IgD-negative memory B cell (primary cell): ENCODE measurements at regions not wholly inside any gene's neighbourhood (a gene's known extent, or its start where the extent isn't known, plus 50 kb on each side); places are given as distances from the start of the nearest gene placed in this dataset.

Source experiments
- H3K27ac Mint-ChIP-seq, 3 donors: one replicate each; pipeline ENCODE4 v1.8.0; 2020 to 2022; ENCODE audit warnings: mild to moderate bottlenecking in 3 of 3, mixed read lengths in 3 of 3, moderate library complexity in 1 of 3
- H3K27me3 Mint-ChIP-seq: one replicate; pipeline ENCODE4 v1.8.0; 2021; ENCODE audit warnings: mixed read lengths
- H3K36me3 Mint-ChIP-seq: one replicate; pipeline ENCODE4 v1.8.0; 2020; ENCODE audit warnings: mild to moderate bottlenecking, mixed read lengths
- H3K4me1 Mint-ChIP-seq, 3 donors: one replicate each; pipeline ENCODE4 v1.8.0; 2020 to 2022; ENCODE audit warnings: mixed read lengths in 3 of 3, mild to moderate bottlenecking in 1 of 3
- H3K4me3 Mint-ChIP-seq, 4 donors: one replicate each; pipeline ENCODE4 v1.8.0; 2020 to 2022; ENCODE audit warnings: mild to moderate bottlenecking in 4 of 4, mixed read lengths in 4 of 4, moderate library complexity in 3 of 4
- H3K9me3 Mint-ChIP-seq, 3 donors: one replicate each; pipeline ENCODE4 v1.8.0; 2020 to 2021; ENCODE audit warnings: mixed read lengths in 3 of 3, mild to moderate bottlenecking in 1 of 3

GRCh38 chr10:31730776-31731175 lies 197.9 kb downstream of the ARHGAP12 start:
- peaks cover 2 to 4% (median 4%) of the 10 kb centered on the region in 3 donors for H3K9me3 Mint-ChIP-seq
- no peak overlapping the region for H3K27ac Mint-ChIP-seq
- H3K27me3 Mint-ChIP-seq: peaks cover 5% of the 10 kb centered on the region
- no peaks in the 10 kb centered on the region for H3K36me3 Mint-ChIP-seq
- no peak overlapping the region for H3K4me3 Mint-ChIP-seq
- H3K4me1 Mint-ChIP-seq: no peaks in the 10 kb centered on the region

- Mint-ChIP-seq H3K9me3 (peaks cover 0 to 2% (median 2%) of the 10 kb centered on the region in 3 donors), H3K36me3 (no peaks in the 10 kb centered on the region), H3K27me3 (peaks cover 11% of the 10 kb centered on the region), H3K27ac (no peak overlapping the region), H3K4me1 (no peaks in the 10 kb centered on the region), H3K4me3 (no peak overlapping the region)
Observed at GRCh38 chr10:31728698-31729224, 199.9 kb downstream of the ARHGAP12 start.

GRCh38 chr10:31725436-31725835 lies 203.2 kb downstream of the ARHGAP12 start:
- Mint-ChIP-seq H3K4me3 (no peak overlapping the region), H3K4me1 (no peaks in the 10 kb centered on the region), H3K27me3 (peaks cover 13% of the 10 kb centered on the region), H3K27ac (no peak overlapping the region), H3K36me3 (peaks cover 2% of the 10 kb centered on the region), H3K9me3 (peaks cover 0 to 2% (median 2%) of the 10 kb centered on the region in 3 donors)

- Mint-ChIP-seq H3K4me1 (no peaks in the 10 kb centered on the region), H3K4me3 (no peak overlapping the region), H3K27me3 (peaks cover 13% of the 10 kb centered on the region), H3K27ac (no peak overlapping the region), H3K9me3 (peaks cover 0 to 2% (median 2%) of the 10 kb centered on the region in 3 donors), H3K36me3 (peaks cover 2% of the 10 kb centered on the region)
Observed at GRCh38 chr10:31724296-31724695, 204.3 kb downstream of the ARHGAP12 start.

- H3K4me3 Mint-ChIP-seq: no peak overlapping the region
- no peak overlapping the region for H3K27ac Mint-ChIP-seq
- peaks cover 9% of the 10 kb centered on the region for H3K27me3 Mint-ChIP-seq
- H3K36me3 Mint-ChIP-seq: peaks cover 2% of the 10 kb centered on the region
- H3K4me1 Mint-ChIP-seq: no peaks in the 10 kb centered on the region
- peaks cover 0 to 3% (median 0%) of the 10 kb centered on the region in 3 donors for H3K9me3 Mint-ChIP-seq
Observed at GRCh38 chr10:31723106-31723750, 205.4 kb downstream of the ARHGAP12 start.

GRCh38 chr10:31721096-31721495 lies 207.5 kb downstream of the ARHGAP12 start:
- Mint-ChIP-seq H3K27ac (peak overlapping the region in 1 of 3 donors; percentile 84), H3K36me3 (peaks cover 4% of the 10 kb centered on the region), H3K4me3 (no peak overlapping the region), H3K4me1 (no peaks in the 10 kb centered on the region), H3K27me3 (peaks cover 9% of the 10 kb centered on the region), H3K9me3 (peaks cover 0 to 3% (median 0%) of the 10 kb centered on the region in 3 donors)

GRCh38 chr10:31720546-31720945 lies 208.1 kb downstream of the ARHGAP12 start:
- Mint-ChIP-seq H3K36me3 (peaks cover 4% of the 10 kb centered on the region), H3K4me3 (no peak overlapping the region), H3K27ac (peak overlapping the region in 1 of 3 donors; percentile 84), H3K27me3 (peaks cover 8% of the 10 kb centered on the region), H3K4me1 (peaks cover 0 to under 1% (median under 1%) of the 10 kb centered on the region in 3 donors), H3K9me3 (peaks cover 0 to 3% (median 0%) of the 10 kb centered on the region in 3 donors)

GRCh38 chr10:31709476-31709875 lies 219.2 kb downstream of the ARHGAP12 start:
- peaks cover 22 to 30% (median 25%) of the 10 kb centered on the region in 3 donors for H3K4me1 Mint-ChIP-seq
- peaks cover 7 to 19% (median 18%) of the 10 kb centered on the region in 3 donors for H3K9me3 Mint-ChIP-seq
- no peak overlapping the region for H3K4me3 Mint-ChIP-seq
- H3K36me3 Mint-ChIP-seq: peaks cover 10% of the 10 kb centered on the region
- no peaks in the 10 kb centered on the region for H3K27me3 Mint-ChIP-seq
- H3K27ac Mint-ChIP-seq: no peak overlapping the region

GRCh38 chr10:31709028-31709427 lies 219.6 kb downstream of the ARHGAP12 start:
- Mint-ChIP-seq H3K36me3 (peaks cover 10% of the 10 kb centered on the region), H3K4me1 (peaks cover 22 to 32% (median 25%) of the 10 kb centered on the region in 3 donors), H3K27ac (no peak overlapping the region), H3K9me3 (peaks cover 7 to 19% (median 18%) of the 10 kb centered on the region in 3 donors), H3K27me3 (no peaks in the 10 kb centered on the region), H3K4me3 (peak overlapping the region in 1 of 4 donors; percentile 13)

- Mint-ChIP-seq H3K4me3 (peak overlapping the region in 2 of 4 donors; percentile 13 to 61), H3K27me3 (no peaks in the 10 kb centered on the region), H3K36me3 (peaks cover 10% of the 10 kb centered on the region), H3K27ac (no peak overlapping the region), H3K4me1 (peaks cover 22 to 32% (median 25%) of the 10 kb centered on the region in 3 donors), H3K9me3 (peaks cover 7 to 19% (median 18%) of the 10 kb centered on the region in 3 donors)
Observed at GRCh38 chr10:31708474-31708873, 220.2 kb downstream of the ARHGAP12 start.

- peak overlapping the region in 3 of 4 donors; percentile 67 to 94 (median 83) for H3K4me3 Mint-ChIP-seq
- H3K27ac Mint-ChIP-seq: peak overlapping the region in 2 of 3 donors; percentile 47 to 55
- peaks cover 10% of the 10 kb centered on the region for H3K36me3 Mint-ChIP-seq
Observed at GRCh38 chr10:31708046-31708445, 220.6 kb downstream of the ARHGAP12 start.

GRCh38 chr10:31707093-31708039 lies 221.3 kb downstream of the ARHGAP12 start:
- peaks cover 8% of the 10 kb centered on the region for H3K36me3 Mint-ChIP-seq
- peak overlapping the region; percentile 47 to 93 (median 59) for H3K27ac Mint-ChIP-seq
- H3K4me3 Mint-ChIP-seq: peak overlapping the region; percentile 60 to 94 (median 75)
- H3K4me1 Mint-ChIP-seq: peaks cover 24 to 35% (median 29%) of the 10 kb centered on the region in 3 donors
- peaks cover 2 to 17% (median 14%) of the 10 kb centered on the region in 3 donors for H3K9me3 Mint-ChIP-seq
- H3K27me3 Mint-ChIP-seq: no peaks in the 10 kb centered on the region

More at GRCh38 chr10:31708046-31708445, 220.6 kb downstream of the ARHGAP12 start:
- no peaks in the 10 kb centered on the region for H3K27me3 Mint-ChIP-seq
- peaks cover 22 to 32% (median 25%) of the 10 kb centered on the region in 3 donors for H3K4me1 Mint-ChIP-seq
- H3K9me3 Mint-ChIP-seq: peaks cover 7 to 19% (median 16%) of the 10 kb centered on the region in 3 donors

- Mint-ChIP-seq H3K4me3 (peak overlapping the region in 2 of 4 donors; percentile 83 to 94), H3K36me3 (peaks cover 6% of the 10 kb centered on the region), H3K4me1 (peaks cover 30 to 42% (median 36%) of the 10 kb centered on the region in 3 donors), H3K27me3 (no peaks in the 10 kb centered on the region), H3K27ac (peak overlapping the region in 2 of 3 donors; percentile 59 to 93), H3K9me3 (peaks cover 2 to 10% (median 10%) of the 10 kb centered on the region in 3 donors)
Observed at GRCh38 chr10:31706464-31707092, 222.1 kb downstream of the ARHGAP12 start.

GRCh38 chr10:31705136-31705535 lies 223.5 kb downstream of the ARHGAP12 start:
- Mint-ChIP-seq H3K4me3 (no peak overlapping the region), H3K27ac (no peak overlapping the region), H3K4me1 (peaks cover 35 to 46% (median 37%) of the 10 kb centered on the region in 3 donors)

More at GRCh38 chr10:31705136-31705535, 223.5 kb downstream of the ARHGAP12 start:
- no peaks in the 10 kb centered on the region for H3K27me3 Mint-ChIP-seq
- peaks cover 2 to 6% (median 4%) of the 10 kb centered on the region in 3 donors for H3K9me3 Mint-ChIP-seq
- H3K36me3 Mint-ChIP-seq: peaks cover 5% of the 10 kb centered on the region
